GM12878 (cell line): ENCODE measurements at regions not wholly inside any gene's neighbourhood (a gene's known extent, or its start where the extent isn't known, plus 50 kb on each side); places are given as distances from the start of the nearest gene placed in this dataset.

Source experiments
- ATAC-seq: fragments of 200-7000 bp; cut with Tn5 transposase; 3 replicates; pipeline ENCODE4 v1.9.1; 2020; ENCODE audit warnings: mild to moderate bottlenecking, moderate library complexity
- BruUV-seq: library from RNA; stranded (reverse); fragments of 400-500 nt; replicated peaks from 2 replicates; lab custom pipeline; 2021; lab: Mats Ljungman, UMichigan
- CTCF ChIA-PET: fragments of 300-600 bp; sonication (Branson Sonifier 250); formaldehyde crosslinking; extraction: SDS; loops from one replicate; lab custom pipeline; 2021; ENCODE audit warnings: inconsistent platforms; lab: Yijun Ruan, JAX
- POLR2A ChIA-PET: fragments of 350-600 bp; formaldehyde crosslinking; extraction: SDS; loops from one replicate; lab custom pipeline; 2021; ENCODE audit warnings: inconsistent platforms; lab: Charles Lee
- RAD21 ChIA-PET: fragments of 300-600 bp; sonication (Branson Sonifier 250); formaldehyde crosslinking; loops from one replicate; lab custom pipeline; 2023; ENCODE audit warnings: antibody characterized with exemption; ENCODE audit not compliant: unreplicated experiment; lab: Charles Lee
- SMC1A ChIA-PET: fragments of 300-600 bp; sonication (Branson Sonifier 250); formaldehyde crosslinking; loops from one replicate; lab custom pipeline; 2023; ENCODE audit not compliant: unreplicated experiment, uncharacterized antibody; lab: Charles Lee
- DNase-seq: peaks from one replicate; pipeline ENCODE4 v3.0.0-alpha.2; 2011; ENCODE audit warnings: low read depth, low spot score
- FAIRE-seq: peaks from 3 replicates; lab custom pipeline; 2011; peaks lifted over from hg19 to GRCh38; lab: Jason Lieb, UNC
- H2AFZ ChIP-seq: 2 replicates; pipeline ENCODE4 v1.6.0; 2011; ENCODE audit warnings: low read depth, low read length, control low read depth; ENCODE audit not compliant: control insufficient read depth
- H3K27ac ChIP-seq: 2 replicates; pipeline ENCODE4 v1.5.1; 2011; ENCODE audit warnings: control low read depth; ENCODE audit not compliant: control insufficient read depth, insufficient read depth
- H3K27me3 ChIP-seq, 2 experiments: replicated peaks in 1 of 2; 2 replicates each; pipeline versions ENCODE4 v1.6.0 to v1.6.1; 2011; ENCODE audit warnings: low read length in 1 of 2; ENCODE audit not compliant: control insufficient read depth in 2 of 2, insufficient read depth in 2 of 2
- H3K36me3 ChIP-seq, 2 experiments: 2 replicates each; pipeline ENCODE4 v1.5.1; 2011; ENCODE audit warnings: low read length in 1 of 2; ENCODE audit not compliant: control insufficient read depth in 2 of 2, insufficient read depth in 2 of 2
- H3K4me1 ChIP-seq: 2 replicates; pipeline ENCODE4 v1.6.1; 2011; ENCODE audit warnings: mild to moderate bottlenecking, low read length, moderate library complexity, mixed read lengths; ENCODE audit not compliant: control insufficient read depth, insufficient read depth
- H3K4me2 ChIP-seq: 2 replicates; pipeline ENCODE4 v1.6.0; 2011; ENCODE audit warnings: control low read depth; ENCODE audit not compliant: control insufficient read depth, insufficient read depth
- H3K4me3 ChIP-seq: fragments of 200-600 bp; sonication (generic); 2 replicates; pipeline ENCODE4 v1.5.1; 2016
- H3K79me2 ChIP-seq: 2 replicates; pipeline ENCODE4 v1.6.0; 2011; ENCODE audit warnings: low read length; ENCODE audit not compliant: control insufficient read depth, insufficient read depth
- H3K9ac ChIP-seq: 2 replicates; pipeline ENCODE4 v1.8.0; 2011; ENCODE audit warnings: low read length, control low read depth, mixed read lengths; ENCODE audit not compliant: control insufficient read depth, insufficient read depth
- H3K9me3 ChIP-seq: replicated peaks from 3 replicates; pipeline ENCODE4 v1.5.1; 2011; ENCODE audit warnings: mild to moderate bottlenecking, low read length; ENCODE audit not compliant: control insufficient read depth, insufficient read depth
- H4K20me1 ChIP-seq: 2 replicates; pipeline ENCODE4 v1.6.0; 2011; ENCODE audit not compliant: control insufficient read depth, insufficient read depth
- BCL11A ChIP-seq: IDR thresholded peaks from 2 replicates; pipeline ENCODE4 v1.6.1; 2011; ENCODE audit warnings: low read depth, low read length
- ETV6 ChIP-seq, 2 experiments: fragments of 450-650 bp in 1 of 2; IDR thresholded peaks in 1 of 2; conservative IDR thresholded peaks in 1 of 2; 2 replicates each; pipeline ENCODE4 v1.6.1; 2014; ENCODE audit warnings: antibody characterized with exemption in 1 of 2, borderline replicate concordance in 1 of 2, low read depth in 1 of 2, mild to moderate bottlenecking in 1 of 2, moderate library complexity in 1 of 2
- HDGF ChIP-seq: fragments of 450-650 bp; IDR thresholded peaks from 2 replicates; pipeline ENCODE4 v1.6.1; 2016; ENCODE audit warnings: antibody characterized with exemption
- RFX5 ChIP-seq: IDR thresholded peaks from 2 replicates; pipeline ENCODE4 v1.6.1; 2011; ENCODE audit warnings: low read depth, low read length, improper control_type of control experiment
- SMC3 ChIP-seq: IDR thresholded peaks from 2 replicates; pipeline ENCODE4 v1.6.1; 2011; ENCODE audit warnings: low read length, improper control_type of control experiment, borderline replicate concordance
- STAT1 ChIP-seq: fragments of 450-650 bp; conservative IDR thresholded peaks from 2 replicates; pipeline ENCODE4 v1.6.1; 2014; ENCODE audit warnings: antibody characterized with exemption, mild to moderate bottlenecking
- TARDBP ChIP-seq: IDR thresholded peaks from 2 replicates; pipeline ENCODE4 v1.6.1; 2016; ENCODE audit warnings: borderline replicate concordance
- TBL1XR1 ChIP-seq: IDR thresholded peaks from 2 replicates; pipeline ENCODE4 v1.6.1; 2012; ENCODE audit warnings: low read depth, low read length, improper control_type of control experiment
- ZNF384 ChIP-seq: IDR thresholded peaks from 2 replicates; pipeline ENCODE4 v1.6.1; 2012; ENCODE audit warnings: low read depth, mild to moderate bottlenecking, low read length, improper control_type of control experiment, borderline replicate concordance
- WGBS: methylation state at CpG from one replicate; pipeline ENCODE4 v1.1.6; 2016; ENCODE audit warnings: low lambda C conversion rate; ENCODE audit not compliant: insufficient replicate concordance, insufficient coverage; ENCODE audit errors: missing lambda C conversion rate; 5-methylcytosine and 5-hydroxymethylcytosine counted together
- in situ Hi-C: fragments of 300-500 bp; cut with MboI; formaldehyde crosslinking; loops from 9 replicates; pipeline ENCODE4 v1.14.3; 2018; ENCODE audit warnings: mixed read lengths
- intact Hi-C: fragments of 100-400 bp; cut with micrococcal nuclease; formaldehyde crosslinking; loops from one replicate; pipeline ENCODE4 v1.14.2; 2022; ENCODE audit not compliant: unreplicated experiment
- TF ChIP-seq, protein P1 (sequence below): IDR thresholded peaks from 2 replicates; pipeline ENCODE4 v1.6.1; 2012; ENCODE audit warnings: improper control_type of control experiment, low read depth, low read length; ENCODE audit not compliant: insufficient replicate concordance
- TF ChIP-seq, protein P2 (sequence below), 3 experiments: IDR thresholded peaks in 2 of 3; conservative IDR thresholded peaks in 1 of 3; 2 replicates each; pipeline ENCODE4 v1.5.1; 2011; ENCODE audit warnings: low read depth in 3 of 3, low read length in 3 of 3, mild to moderate bottlenecking in 3 of 3, control low read depth in 2 of 3, moderate library complexity in 2 of 3, inconsistent platforms in 1 of 3, mixed read lengths in 1 of 3; ENCODE audit not compliant: control insufficient read depth in 2 of 3, insufficient read depth in 1 of 3; ENCODE audit errors: extremely low read depth in 1 of 3
- TF ChIP-seq, protein P3 (sequence below): fragments of 450-650 bp; IDR thresholded peaks from 2 replicates; pipeline ENCODE4 v1.6.1; 2014; ENCODE audit warnings: mild to moderate bottlenecking

DNA sequence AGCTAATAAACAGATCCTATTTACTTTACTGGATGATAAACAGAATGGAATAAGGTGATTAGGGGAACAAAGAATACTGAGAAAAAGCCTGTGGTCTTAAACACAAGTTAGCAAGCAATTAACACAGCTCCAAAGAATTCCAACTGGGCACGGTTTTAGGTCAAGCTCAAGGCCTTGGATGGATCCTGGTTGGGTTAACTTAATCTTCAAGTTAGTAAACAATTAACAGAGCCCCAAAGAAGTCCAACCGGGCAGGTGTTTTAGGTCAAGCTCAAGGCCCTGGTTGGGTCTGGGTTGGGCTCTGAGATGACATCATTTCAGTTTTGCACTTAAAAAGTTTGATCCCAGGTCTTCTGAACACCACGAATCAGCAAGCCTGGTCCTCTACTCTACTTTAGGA lies 1086.3 kb upstream of the TMPRSS15 start (continued):
- TF ChIP-seq, protein P1, sequence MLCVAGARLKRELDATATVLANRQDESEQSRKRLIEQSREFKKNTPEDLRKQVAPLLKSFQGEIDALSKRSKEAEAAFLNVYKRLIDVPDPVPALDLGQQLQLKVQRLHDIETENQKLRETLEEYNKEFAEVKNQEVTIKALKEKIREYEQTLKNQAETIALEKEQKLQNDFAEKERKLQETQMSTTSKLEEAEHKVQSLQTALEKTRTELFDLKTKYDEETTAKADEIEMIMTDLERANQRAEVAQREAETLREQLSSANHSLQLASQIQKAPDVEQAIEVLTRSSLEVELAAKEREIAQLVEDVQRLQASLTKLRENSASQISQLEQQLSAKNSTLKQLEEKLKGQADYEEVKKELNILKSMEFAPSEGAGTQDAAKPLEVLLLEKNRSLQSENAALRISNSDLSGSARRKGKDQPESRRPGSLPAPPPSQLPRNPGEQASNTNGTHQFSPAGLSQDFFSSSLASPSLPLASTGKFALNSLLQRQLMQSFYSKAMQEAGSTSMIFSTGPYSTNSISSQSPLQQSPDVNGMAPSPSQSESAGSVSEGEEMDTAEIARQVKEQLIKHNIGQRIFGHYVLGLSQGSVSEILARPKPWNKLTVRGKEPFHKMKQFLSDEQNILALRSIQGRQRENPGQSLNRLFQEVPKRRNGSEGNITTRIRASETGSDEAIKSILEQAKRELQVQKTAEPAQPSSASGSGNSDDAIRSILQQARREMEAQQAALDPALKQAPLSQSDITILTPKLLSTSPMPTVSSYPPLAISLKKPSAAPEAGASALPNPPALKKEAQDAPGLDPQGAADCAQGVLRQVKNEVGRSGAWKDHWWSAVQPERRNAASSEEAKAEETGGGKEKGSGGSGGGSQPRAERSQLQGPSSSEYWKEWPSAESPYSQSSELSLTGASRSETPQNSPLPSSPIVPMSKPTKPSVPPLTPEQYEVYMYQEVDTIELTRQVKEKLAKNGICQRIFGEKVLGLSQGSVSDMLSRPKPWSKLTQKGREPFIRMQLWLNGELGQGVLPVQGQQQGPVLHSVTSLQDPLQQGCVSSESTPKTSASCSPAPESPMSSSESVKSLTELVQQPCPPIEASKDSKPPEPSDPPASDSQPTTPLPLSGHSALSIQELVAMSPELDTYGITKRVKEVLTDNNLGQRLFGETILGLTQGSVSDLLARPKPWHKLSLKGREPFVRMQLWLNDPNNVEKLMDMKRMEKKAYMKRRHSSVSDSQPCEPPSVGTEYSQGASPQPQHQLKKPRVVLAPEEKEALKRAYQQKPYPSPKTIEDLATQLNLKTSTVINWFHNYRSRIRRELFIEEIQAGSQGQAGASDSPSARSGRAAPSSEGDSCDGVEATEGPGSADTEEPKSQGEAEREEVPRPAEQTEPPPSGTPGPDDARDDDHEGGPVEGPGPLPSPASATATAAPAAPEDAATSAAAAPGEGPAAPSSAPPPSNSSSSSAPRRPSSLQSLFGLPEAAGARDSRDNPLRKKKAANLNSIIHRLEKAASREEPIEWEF, result no peak

- BruUV-seq, result no TSS peak
- FAIRE-seq (no peak), DNase-seq (no peak), ATAC-seq (peak; percentile 23)
- intact Hi-C loops, result no loop called here
- ChIA-PET CTCF (no interaction called here), SMC1A (no interaction called here), POLR2A (no interaction called here), RAD21 (no interaction called here)
- no peaks in the 10 kb centered on the region for H3K36me3 ChIP-seq
- no peaks in the 10 kb centered on the region for H3K79me2 ChIP-seq
- TF ChIP-seq TARDBP, result no peak
- TF ChIP-seq ETV6 (conservative IDR thresholded peaks at IDR 0.05 in 1 of 2, IDR thresholded peaks at IDR 0.05 in 1 of 2; ENCODE audit: borderline replicate concordance in 1 of 2, low read depth in 1 of 2), result no peak
- no peak for TF ChIP-seq ZNF384
- TF ChIP-seq TBL1XR1, result no peak
- TF ChIP-seq SMC3, result no peak
- TF ChIP-seq HDGF, result no peak
- TF ChIP-seq STAT1, result no peak
- TF ChIP-seq RFX5, result no peak
- TF ChIP-seq BCL11A, result no peak
- TF ChIP-seq, protein P2, sequence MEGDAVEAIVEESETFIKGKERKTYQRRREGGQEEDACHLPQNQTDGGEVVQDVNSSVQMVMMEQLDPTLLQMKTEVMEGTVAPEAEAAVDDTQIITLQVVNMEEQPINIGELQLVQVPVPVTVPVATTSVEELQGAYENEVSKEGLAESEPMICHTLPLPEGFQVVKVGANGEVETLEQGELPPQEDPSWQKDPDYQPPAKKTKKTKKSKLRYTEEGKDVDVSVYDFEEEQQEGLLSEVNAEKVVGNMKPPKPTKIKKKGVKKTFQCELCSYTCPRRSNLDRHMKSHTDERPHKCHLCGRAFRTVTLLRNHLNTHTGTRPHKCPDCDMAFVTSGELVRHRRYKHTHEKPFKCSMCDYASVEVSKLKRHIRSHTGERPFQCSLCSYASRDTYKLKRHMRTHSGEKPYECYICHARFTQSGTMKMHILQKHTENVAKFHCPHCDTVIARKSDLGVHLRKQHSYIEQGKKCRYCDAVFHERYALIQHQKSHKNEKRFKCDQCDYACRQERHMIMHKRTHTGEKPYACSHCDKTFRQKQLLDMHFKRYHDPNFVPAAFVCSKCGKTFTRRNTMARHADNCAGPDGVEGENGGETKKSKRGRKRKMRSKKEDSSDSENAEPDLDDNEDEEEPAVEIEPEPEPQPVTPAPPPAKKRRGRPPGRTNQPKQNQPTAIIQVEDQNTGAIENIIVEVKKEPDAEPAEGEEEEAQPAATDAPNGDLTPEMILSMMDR (IDR thresholded peaks at IDR 0.05 in 2 of 3, conservative IDR thresholded peaks at IDR 0.05 in 1 of 3; ENCODE audit: control insufficient read depth in 2 of 3, extremely low read depth in 1 of 3, insufficient read depth in 1 of 3, low read depth in 3 of 3, low read length in 3 of 3), result no peak
- TF ChIP-seq, protein P3, sequence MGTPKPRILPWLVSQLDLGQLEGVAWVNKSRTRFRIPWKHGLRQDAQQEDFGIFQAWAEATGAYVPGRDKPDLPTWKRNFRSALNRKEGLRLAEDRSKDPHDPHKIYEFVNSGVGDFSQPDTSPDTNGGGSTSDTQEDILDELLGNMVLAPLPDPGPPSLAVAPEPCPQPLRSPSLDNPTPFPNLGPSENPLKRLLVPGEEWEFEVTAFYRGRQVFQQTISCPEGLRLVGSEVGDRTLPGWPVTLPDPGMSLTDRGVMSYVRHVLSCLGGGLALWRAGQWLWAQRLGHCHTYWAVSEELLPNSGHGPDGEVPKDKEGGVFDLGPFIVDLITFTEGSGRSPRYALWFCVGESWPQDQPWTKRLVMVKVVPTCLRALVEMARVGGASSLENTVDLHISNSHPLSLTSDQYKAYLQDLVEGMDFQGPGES, result no peak
- in situ Hi-C loops, result no loop called here
- 0% methylated on average over 2 of the region's 2 CpGs for WGBS
- no peaks in the 10 kb centered on the region for H4K20me1 ChIP-seq
- H3K27me3 ChIP-seq, result no peaks in the 10 kb centered on the region
- H3K4me2 ChIP-seq, result no peak overlapping the region
- no peak overlapping the region for H3K27ac ChIP-seq
- no peak overlapping the region for H3K9ac ChIP-seq
- no peak overlapping the region for H3K4me3 ChIP-seq
- no peak overlapping the region for H2AFZ ChIP-seq
- no peaks in the 10 kb centered on the region for H3K9me3 ChIP-seq
- no peaks in the 10 kb centered on the region for H3K4me1 ChIP-seq
Observed at GRCh38 chr21:19490481-19490880, 1086.9 kb upstream of the TMPRSS15 start.
